A673 (cell line): ENCODE measurements at regions not wholly inside any gene's neighbourhood (a gene's known extent, or its start where the extent isn't known, plus 50 kb on each side); places are given as distances from the start of the nearest gene placed in this dataset.

Source experiments
- CTCF ChIP-seq: fragments of 300-800, 200-600 bp; sonication (generic); conservative IDR thresholded peaks from 2 replicates; pipeline ENCODE4 v1.5.1; 2017; ENCODE audit warnings: low read depth, mild to moderate bottlenecking, antibody characterized with exemption, low read length, moderate library complexity, mixed read lengths
- EZH2 ChIP-seq: fragments of 200-600 bp; sonication (generic); IDR thresholded peaks from 2 replicates; pipeline ENCODE4 v1.6.1; 2017; ENCODE audit warnings: borderline replicate concordance, low read depth, mild to moderate bottlenecking, mixed read lengths, antibody characterized with exemption, low read length; ENCODE audit not compliant: poor library complexity, severe bottlenecking

- TF ChIP-seq CTCF (no peak), EZH2 (no peak)
Measured at GRCh38 chr1:218587900-218588299, 242.8 kb downstream of the TGFB2 start.
